OCI-LY7 (cell line): ENCODE measurements at regions not wholly inside any gene's neighbourhood (a gene's known extent, or its start where the extent isn't known, plus 50 kb on each side); places are given as distances from the start of the nearest gene placed in this dataset.

Source experiments
- EZH2phosphoT487 ChIP-seq: fragments of 200-600 bp; sonication (generic); IDR thresholded peaks from 2 replicates; pipeline ENCODE4 v1.6.1; 2018; ENCODE audit warnings: low read depth, borderline replicate concordance, mild to moderate bottlenecking, mixed run types, antibody characterized with exemption, low read length, moderate library complexity, mixed read lengths
- TF ChIP-seq, protein P1 (sequence below): fragments of 200-600 bp; sonication (generic); conservative IDR thresholded peaks from 2 replicates; pipeline ENCODE4 v1.5.1; 2014; ENCODE audit warnings: mild to moderate bottlenecking, antibody characterized with exemption, low read length, moderate library complexity, mixed read lengths

DNA sequence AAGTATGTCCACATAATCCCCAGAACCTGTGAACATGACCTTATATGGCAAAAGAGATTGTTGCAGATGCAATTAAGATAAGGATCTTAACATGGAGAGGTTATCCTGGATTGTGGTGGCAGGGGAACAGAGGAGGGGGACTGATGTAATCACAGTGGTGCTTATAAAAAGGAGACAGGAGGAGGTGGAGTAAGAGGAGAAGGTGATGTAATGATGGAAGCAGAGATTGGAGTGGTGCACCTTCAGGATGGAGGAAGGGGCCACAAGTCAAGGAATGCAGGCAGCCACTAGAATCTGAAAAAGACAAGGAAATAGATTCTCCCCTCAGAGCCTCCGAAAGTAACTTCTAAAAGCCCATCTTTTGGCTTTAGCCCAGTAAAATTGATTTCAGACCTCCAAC lies 388.4 kb downstream of the BCOR start:
- TF ChIP-seq, protein P1, sequence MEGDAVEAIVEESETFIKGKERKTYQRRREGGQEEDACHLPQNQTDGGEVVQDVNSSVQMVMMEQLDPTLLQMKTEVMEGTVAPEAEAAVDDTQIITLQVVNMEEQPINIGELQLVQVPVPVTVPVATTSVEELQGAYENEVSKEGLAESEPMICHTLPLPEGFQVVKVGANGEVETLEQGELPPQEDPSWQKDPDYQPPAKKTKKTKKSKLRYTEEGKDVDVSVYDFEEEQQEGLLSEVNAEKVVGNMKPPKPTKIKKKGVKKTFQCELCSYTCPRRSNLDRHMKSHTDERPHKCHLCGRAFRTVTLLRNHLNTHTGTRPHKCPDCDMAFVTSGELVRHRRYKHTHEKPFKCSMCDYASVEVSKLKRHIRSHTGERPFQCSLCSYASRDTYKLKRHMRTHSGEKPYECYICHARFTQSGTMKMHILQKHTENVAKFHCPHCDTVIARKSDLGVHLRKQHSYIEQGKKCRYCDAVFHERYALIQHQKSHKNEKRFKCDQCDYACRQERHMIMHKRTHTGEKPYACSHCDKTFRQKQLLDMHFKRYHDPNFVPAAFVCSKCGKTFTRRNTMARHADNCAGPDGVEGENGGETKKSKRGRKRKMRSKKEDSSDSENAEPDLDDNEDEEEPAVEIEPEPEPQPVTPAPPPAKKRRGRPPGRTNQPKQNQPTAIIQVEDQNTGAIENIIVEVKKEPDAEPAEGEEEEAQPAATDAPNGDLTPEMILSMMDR = no peak
- TF ChIP-seq EZH2phosphoT487 = no peak
